HCT116 (cell line): ENCODE measurements at regions not wholly inside any gene's neighbourhood (a gene's known extent, or its start where the extent isn't known, plus 50 kb on each side); places are given as distances from the start of the nearest gene placed in this dataset.

Experiments
- ATAC-seq: fragments of 200-7000 bp; cut with Tn5 transposase; 2 replicates; pipeline ENCODE4 v1.9.1; 2020; ENCODE audit warnings: mild to moderate bottlenecking, moderate library complexity
- BruUV-seq: library from RNA; stranded (reverse); fragments of 400-500 nt; replicated peaks from 2 replicates; lab custom pipeline; 2021; lab: Mats Ljungman, UMichigan
- CTCF ChIA-PET: fragments of 300-600 bp; sonication (Branson Sonifier 250); formaldehyde crosslinking; loops from one replicate; lab custom pipeline; 2021; ENCODE audit warnings: antibody characterized with exemption; lab: Charles Lee
- POLR2A ChIA-PET: fragments of 300-600, 350-600 bp; sonication (Branson Sonifier 250); formaldehyde crosslinking; loops from one replicate; lab custom pipeline; 2021; ENCODE audit warnings: antibody characterized with exemption; lab: Charles Lee
- RAD21 ChIA-PET, 2 experiments: fragments of 300-600 bp; sonication (Branson Sonifier 250); formaldehyde crosslinking; loops; one replicate each; lab custom pipeline; 2023; ENCODE audit warnings: low total read pairs in 2 of 2; ENCODE audit not compliant: uncharacterized antibody in 2 of 2, unreplicated experiment in 2 of 2, low non-redundant PET in 1 of 2; lab: Charles Lee
- DNase-seq: peaks from one replicate; pipeline ENCODE4 v3.0.0-alpha.2; 2010; ENCODE audit warnings: low read depth, low spot score
- H2AFZ ChIP-seq: fragments of 200-600 bp; shearing (Covaris generic), sonication (generic); 2 replicates; pipeline ENCODE4 v1.6.1; 2017; ENCODE audit warnings: low read depth, mixed run types, mixed read lengths, antibody characterized with exemption, low read length; ENCODE audit not compliant: poor library complexity, severe bottlenecking
- H3K27ac ChIP-seq: 2 replicates; pipeline ENCODE4 v1.5.1; 2012; ENCODE audit warnings: low read depth, low read length
- H3K27me3 ChIP-seq: fragments of 200-600 bp; sonication (generic); 2 replicates; pipeline ENCODE4 v1.6.1; 2016; ENCODE audit warnings: mixed run types, low read length, mixed read lengths; ENCODE audit not compliant: insufficient read depth
- H3K36me3 ChIP-seq, 2 experiments: fragments of 200-500 bp in 1 of 2; fragments of 200-600 bp in 1 of 2; sonication (Bioruptor generic) in 1 of 2; sonication (generic) in 1 of 2; 2 replicates each; pipeline versions ENCODE4 v1.5.1 to v1.6.1; 2014 to 2016; ENCODE audit warnings: low read length in 2 of 2, inconsistent platforms in 1 of 2, mixed read lengths in 1 of 2, mixed run types in 1 of 2; ENCODE audit not compliant: insufficient read depth in 2 of 2, control insufficient read depth in 1 of 2
- H3K4me1 ChIP-seq, 2 experiments: fragments of 200-600 bp in 1 of 2; sonication (generic) in 1 of 2; 2 replicates each; pipeline versions ENCODE4 v1.5.1 to v1.6.1; 2012 to 2017; ENCODE audit warnings: low read length in 2 of 2, inconsistent platforms in 1 of 2, mild to moderate bottlenecking in 1 of 2, mixed read lengths in 1 of 2, mixed run types in 1 of 2, moderate library complexity in 1 of 2; ENCODE audit not compliant: insufficient read depth in 2 of 2, control insufficient read depth in 1 of 2
- H3K4me2 ChIP-seq: fragments of 200-600 bp; sonication (generic); 2 replicates; pipeline ENCODE4 v1.6.1; 2017; ENCODE audit warnings: mixed run types, low read length, mixed read lengths
- H3K4me3 ChIP-seq, 2 experiments: fragments of 200-600 bp in 1 of 2; sonication (generic) in 1 of 2; replicated peaks in 1 of 2; 2 replicates each; pipeline ENCODE4 v1.5.1; 2011 to 2016; ENCODE audit warnings: low read length in 2 of 2, control low read depth in 1 of 2, low read depth in 1 of 2, mild to moderate bottlenecking in 1 of 2, mixed read lengths in 1 of 2, mixed run types in 1 of 2
- H3K79me2 ChIP-seq: fragments of 200-600 bp; sonication (generic); 2 replicates; pipeline ENCODE4 v1.6.1; 2017; ENCODE audit warnings: mild to moderate bottlenecking, mixed run types, low read length, moderate library complexity, mixed read lengths; ENCODE audit not compliant: insufficient read depth
- H3K9ac ChIP-seq: fragments of 200-600 bp; sonication (generic); 2 replicates; pipeline ENCODE4 v1.6.1; 2016; ENCODE audit warnings: low read length, mixed read lengths
- H3K9me2 ChIP-seq: fragments of 200-600 bp; sonication (generic), shearing (Covaris generic); 2 replicates; pipeline ENCODE4 v1.6.1; 2017; ENCODE audit warnings: mixed run types, mild to moderate bottlenecking, moderate library complexity; ENCODE audit not compliant: insufficient read depth
- H3K9me3 ChIP-seq, 2 experiments: fragments of 200-500 bp in 1 of 2; fragments of 200-600 bp in 1 of 2; sonication (Bioruptor generic) in 1 of 2; sonication (generic) in 1 of 2; 2 replicates each; pipeline ENCODE4 v1.6.1; 2014 to 2017; ENCODE audit warnings: low read length in 2 of 2, mixed read lengths in 2 of 2, inconsistent platforms in 1 of 2, low read depth in 1 of 2, mild to moderate bottlenecking in 1 of 2, mixed run types in 1 of 2, moderate library complexity in 1 of 2; ENCODE audit not compliant: control insufficient read depth in 1 of 2, insufficient read depth in 1 of 2
- H4K20me1 ChIP-seq: fragments of 200-600 bp; sonication (generic), shearing (Covaris generic); 2 replicates; pipeline ENCODE4 v1.6.1; 2017; ENCODE audit warnings: mixed run types, mild to moderate bottlenecking, moderate library complexity; ENCODE audit not compliant: insufficient read depth
- CEBPB ChIP-seq: IDR thresholded peaks from 2 replicates; pipeline ENCODE4 v1.6.1; 2012; ENCODE audit warnings: low read depth
- CTCF ChIP-seq, 3 experiments: fragments of 200-600 bp in 1 of 3; sonication (generic) in 1 of 3; IDR thresholded peaks in 2 of 3; conservative IDR thresholded peaks in 1 of 3; 2 replicates each; pipeline ENCODE4 v1.5.1; 2012 to 2017; ENCODE audit warnings: low read depth in 2 of 3, low read length in 2 of 3, antibody characterized with exemption in 1 of 3, borderline replicate concordance in 1 of 3, control low read depth in 1 of 3, mild to moderate bottlenecking in 1 of 3, mixed read lengths in 1 of 3, mixed run types in 1 of 3, moderate library complexity in 1 of 3; ENCODE audit not compliant: insufficient read depth in 1 of 3
- EGR1 ChIP-seq: IDR thresholded peaks from 2 replicates; pipeline ENCODE4 v1.6.1; 2012; ENCODE audit warnings: low read depth
- ELF1 ChIP-seq: IDR thresholded peaks from 2 replicates; pipeline ENCODE4 v1.6.1; 2012; ENCODE audit warnings: low read depth, borderline replicate concordance
- EZH2 ChIP-seq: fragments of 200-600 bp; sonication (generic); IDR thresholded peaks from 2 replicates; pipeline ENCODE4 v1.6.1; 2017; ENCODE audit warnings: antibody characterized with exemption, mixed run types
- FOSL1 ChIP-seq: IDR thresholded peaks from 2 replicates; pipeline ENCODE4 v1.6.1; 2012; ENCODE audit warnings: low read depth
- JUND ChIP-seq: IDR thresholded peaks from 2 replicates; pipeline ENCODE4 v1.6.1; 2012
- POLR2A ChIP-seq: IDR thresholded peaks from 2 replicates; pipeline ENCODE4 v1.7.0; 2011; ENCODE audit warnings: borderline replicate concordance; ENCODE audit not compliant: insufficient read depth, insufficient read length; ENCODE audit errors: extremely low read depth
- RAD21 ChIP-seq: IDR thresholded peaks from 2 replicates; pipeline ENCODE4 v1.6.1; 2012; ENCODE audit warnings: low read depth, mild to moderate bottlenecking
- REST ChIP-seq: IDR thresholded peaks from 2 replicates; pipeline ENCODE4 v1.6.1; 2012; ENCODE audit warnings: low read depth
- SIN3A ChIP-seq: IDR thresholded peaks from 2 replicates; pipeline ENCODE4 v1.6.1; 2012; ENCODE audit warnings: low read depth
- SP1 ChIP-seq: IDR thresholded peaks from 2 replicates; pipeline ENCODE4 v1.6.1; 2012; ENCODE audit warnings: low read depth
- SRF ChIP-seq: IDR thresholded peaks from 2 replicates; pipeline ENCODE4 v1.6.1; 2012; ENCODE audit warnings: low read depth
- TCF7L2 ChIP-seq: IDR thresholded peaks from 2 replicates; pipeline ENCODE4 v1.7.0; 2011; ENCODE audit warnings: borderline replicate concordance, inconsistent platforms; ENCODE audit not compliant: insufficient read depth, insufficient read length; ENCODE audit errors: extremely low read depth
- YY1 ChIP-seq: IDR thresholded peaks from 2 replicates; pipeline ENCODE4 v1.6.1; 2011; ENCODE audit warnings: low read length, low read depth, moderate library complexity, mild to moderate bottlenecking; ENCODE audit not compliant: insufficient replicate concordance; ENCODE audit errors: extremely low read depth
- ZFX ChIP-seq: fragments of 450-650 bp; IDR thresholded peaks from 2 replicates; pipeline ENCODE4 v1.6.1; 2017
- ZNF274 ChIP-seq: fragments of 200-500 bp; sonication (Bioruptor generic); IDR thresholded peaks from 2 replicates; pipeline ENCODE4 v1.6.1; 2014; ENCODE audit warnings: mild to moderate bottlenecking, low read depth, low read length, inconsistent platforms
- intact Hi-C: fragments of 100-400 bp; cut with micrococcal nuclease; formaldehyde crosslinking; loops from 2 replicates; pipeline ENCODE4 v1.10.0; 2022
- TF ChIP-seq, protein P1 (sequence below): IDR thresholded peaks from 2 replicates; pipeline ENCODE4 v1.6.1; 2012

DNA sequence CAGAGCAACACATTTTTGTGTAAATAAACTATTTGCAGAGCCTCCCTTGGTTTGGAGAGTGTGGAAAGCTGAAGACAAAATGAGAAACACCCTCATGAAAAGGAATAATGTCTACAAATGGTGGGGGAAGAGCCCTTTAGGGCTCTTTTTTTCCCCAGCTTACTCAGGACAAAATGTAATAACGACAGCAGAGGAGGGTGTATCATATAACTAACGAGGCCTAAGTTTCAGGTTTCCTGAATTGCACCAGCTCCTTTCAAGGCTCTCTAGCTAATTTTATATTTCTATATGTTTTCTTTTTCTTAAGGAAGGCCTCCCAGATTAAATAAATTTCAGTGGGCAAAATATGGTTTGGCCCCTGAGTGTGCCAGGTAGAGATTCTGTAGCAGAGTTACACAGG is 116.3 kb downstream of the FEM1C start (continued):
- no peak for TF ChIP-seq ELF1
- no peak for TF ChIP-seq SRF
- TF ChIP-seq YY1, result no peak
- no peak for TF ChIP-seq ZNF274
- TF ChIP-seq SP1, result no peak
- no peak for TF ChIP-seq FOSL1
- no peak for TF ChIP-seq EZH2
- TF ChIP-seq REST, result no peak
- TF ChIP-seq CEBPB, result no peak
- TF ChIP-seq, protein P1, sequence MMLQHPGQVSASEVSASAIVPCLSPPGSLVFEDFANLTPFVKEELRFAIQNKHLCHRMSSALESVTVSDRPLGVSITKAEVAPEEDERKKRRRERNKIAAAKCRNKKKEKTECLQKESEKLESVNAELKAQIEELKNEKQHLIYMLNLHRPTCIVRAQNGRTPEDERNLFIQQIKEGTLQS, result no peak

DNA sequence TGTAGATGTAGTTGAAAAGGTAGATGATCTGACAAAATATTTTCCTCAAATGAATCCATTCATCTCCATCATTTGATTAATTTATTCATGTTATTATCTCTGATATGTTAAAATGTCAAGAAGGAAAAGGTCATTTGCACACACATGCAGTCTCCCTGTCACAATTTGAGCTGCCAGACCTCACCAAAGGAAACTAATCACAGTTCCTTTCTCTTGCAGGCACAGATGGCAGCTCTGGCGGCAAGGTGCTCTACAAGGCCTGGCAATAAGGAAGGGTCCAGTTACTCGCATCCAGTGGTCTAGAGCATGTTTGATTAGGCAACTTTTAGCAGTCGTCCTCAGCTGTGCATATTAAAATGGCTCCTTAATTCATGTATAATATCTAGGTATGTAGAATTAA is 120.1 kb downstream of the FEM1C start:
- Histone ChIP-seq H2AFZ (no peak overlapping the region), H3K27ac (no peak overlapping the region), H3K79me2 (no peaks in the 10 kb centered on the region), H3K36me3 (no peaks in the 10 kb centered on the region), H3K9ac (no peak overlapping the region), H3K4me1 (peaks cover 6 to 44% of the 10 kb centered on the region in 2 experiments), H4K20me1 (no peaks in the 10 kb centered on the region), H3K9me3 (no peaks in the 10 kb centered on the region), H3K9me2 (no peaks in the 10 kb centered on the region), H3K27me3 (no peaks in the 10 kb centered on the region), H3K4me3 (no peak overlapping the region), H3K4me2 (no peak overlapping the region)
- ChIA-PET POLR2A (interaction anchor here (1.1 kb wide), 1 partner anchor 37 kb away, joined by 3 read pairs; no protein-coding TSS in a partner anchor), RAD21 (no interaction called here), CTCF (no interaction called here)
- intact Hi-C loops, result no loop called here
- DNase-seq (no peak), ATAC-seq (no peak)
- no TSS peak for BruUV-seq
- TF ChIP-seq EGR1 (no peak), SIN3A (no peak), YY1 (no peak), CTCF (IDR thresholded peaks at IDR 0.05 in 2 of 3, conservative IDR thresholded peaks at IDR 0.05 in 1 of 3; ENCODE audit: borderline replicate concordance in 1 of 3, insufficient read depth in 1 of 3, low read depth in 2 of 3, low read length in 2 of 3) (no peak), ZNF274 (no peak), FOSL1 (no peak), TCF7L2 (no peak), REST (no peak), SRF (no peak), JUND (no peak), POLR2A (no peak), EZH2 (no peak), ZFX (no peak), RAD21 (no peak)
